ENCODE measurements at regions not wholly inside any gene's neighbourhood (a gene's known extent, or its start where the extent isn't known, plus 50 kb on each side); places are given as distances from the start of the nearest gene placed in this dataset.

GRCh38 chr5:125785407-125785806, 637.8 kb upstream of the GRAMD2B start:
- TF ChIP-seq POLR2A (IDR thresholded peaks at IDR 0.05; ENCODE audit: low read length) (no peak), GATA1 (IDR thresholded peaks at IDR 0.05; ENCODE audit: low read depth, low read length) (no peak)

Data from erythroblast (primary cell).